ENCODE measurements at regions not wholly inside any gene's neighbourhood (a gene's known extent, or its start where the extent isn't known, plus 50 kb on each side); places are given as distances from the start of the nearest gene placed in this dataset.

DNA sequence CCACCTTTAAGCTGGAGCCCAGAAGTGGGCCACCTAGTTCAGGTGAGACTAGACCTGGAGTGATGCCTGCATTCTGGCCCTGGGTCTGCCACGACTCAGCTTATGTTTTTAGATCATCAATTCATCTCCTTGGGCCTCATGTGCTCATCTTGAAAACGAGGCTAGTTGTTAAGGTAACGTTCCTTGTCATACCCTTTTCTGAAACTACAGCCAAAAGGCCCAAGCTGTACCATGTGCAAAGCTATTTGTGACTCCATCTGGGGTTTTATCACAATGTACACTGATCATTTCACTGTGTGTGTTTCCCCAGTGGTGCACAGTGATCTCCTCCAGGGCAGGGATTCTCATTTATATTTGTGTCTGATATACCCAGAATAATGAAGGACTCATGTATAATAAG, 138.4 kb upstream of the COPS8 start:
- no peak for DNase-seq
- no peaks in the 10 kb centered on the region for H3K36me3 ChIP-seq
- peaks cover 6% of the 10 kb centered on the region for H3K4me1 ChIP-seq (ENCODE audit: insufficient read depth)
- intact Hi-C loops (cut with DNase I): no loop called here
- H3K4me3 ChIP-seq: no peak overlapping the region
- no peaks in the 10 kb centered on the region for H3K9me3 ChIP-seq
- H3K27me3 ChIP-seq: no peaks in the 10 kb centered on the region
- TF ChIP-seq EP300 (IDR thresholded peaks at IDR 0.05): no peak
- TF ChIP-seq, protein P1, sequence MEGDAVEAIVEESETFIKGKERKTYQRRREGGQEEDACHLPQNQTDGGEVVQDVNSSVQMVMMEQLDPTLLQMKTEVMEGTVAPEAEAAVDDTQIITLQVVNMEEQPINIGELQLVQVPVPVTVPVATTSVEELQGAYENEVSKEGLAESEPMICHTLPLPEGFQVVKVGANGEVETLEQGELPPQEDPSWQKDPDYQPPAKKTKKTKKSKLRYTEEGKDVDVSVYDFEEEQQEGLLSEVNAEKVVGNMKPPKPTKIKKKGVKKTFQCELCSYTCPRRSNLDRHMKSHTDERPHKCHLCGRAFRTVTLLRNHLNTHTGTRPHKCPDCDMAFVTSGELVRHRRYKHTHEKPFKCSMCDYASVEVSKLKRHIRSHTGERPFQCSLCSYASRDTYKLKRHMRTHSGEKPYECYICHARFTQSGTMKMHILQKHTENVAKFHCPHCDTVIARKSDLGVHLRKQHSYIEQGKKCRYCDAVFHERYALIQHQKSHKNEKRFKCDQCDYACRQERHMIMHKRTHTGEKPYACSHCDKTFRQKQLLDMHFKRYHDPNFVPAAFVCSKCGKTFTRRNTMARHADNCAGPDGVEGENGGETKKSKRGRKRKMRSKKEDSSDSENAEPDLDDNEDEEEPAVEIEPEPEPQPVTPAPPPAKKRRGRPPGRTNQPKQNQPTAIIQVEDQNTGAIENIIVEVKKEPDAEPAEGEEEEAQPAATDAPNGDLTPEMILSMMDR (IDR thresholded peaks at IDR 0.05): no peak
- TF ChIP-seq POLR2A (IDR thresholded peaks at IDR 0.05): no peak
- 70 to 90% (median 82%) methylated on average over 3 of the region's 3 CpGs for WGBS, 3 donors
- H3K27ac ChIP-seq: no peak overlapping the region

DNA sequence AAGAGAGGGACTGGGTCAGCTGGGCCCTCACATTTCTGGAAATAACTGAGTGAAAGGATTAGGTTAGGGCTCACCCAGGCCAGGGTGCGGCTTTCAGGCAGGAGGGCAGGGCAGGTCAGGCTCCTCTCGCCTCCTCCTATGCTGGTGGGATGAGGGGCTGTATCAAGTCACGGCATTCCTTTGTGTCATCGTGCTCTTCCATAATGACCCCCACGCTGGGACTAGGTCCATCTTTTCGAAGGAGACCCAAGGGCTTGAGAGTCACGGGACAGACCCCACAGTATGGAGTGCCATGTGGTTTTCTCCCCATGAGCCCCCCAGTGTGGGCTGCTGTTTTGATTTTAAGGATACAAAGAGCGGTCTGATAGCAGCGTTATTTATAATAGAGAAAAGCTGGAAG, 137.8 kb upstream of the COPS8 start:
- Histone ChIP-seq H3K36me3 (no peaks in the 10 kb centered on the region), H3K4me1 (ENCODE audit: insufficient read depth) (peaks cover 6% of the 10 kb centered on the region), H3K27me3 (no peaks in the 10 kb centered on the region), H3K27ac (no peak overlapping the region), H3K4me3 (no peak overlapping the region), H3K9me3 (no peaks in the 10 kb centered on the region)
- no peak for DNase-seq
- 94 to 97% (median 97%) methylated on average over 9 of the region's 9 CpGs for WGBS, 3 donors
- TF ChIP-seq, protein P1 (IDR thresholded peaks at IDR 0.05): no peak
- TF ChIP-seq POLR2A (IDR thresholded peaks at IDR 0.05) (no peak), EP300 (IDR thresholded peaks at IDR 0.05) (no peak)
- intact Hi-C loops (cut with DNase I): no loop called here

DNA sequence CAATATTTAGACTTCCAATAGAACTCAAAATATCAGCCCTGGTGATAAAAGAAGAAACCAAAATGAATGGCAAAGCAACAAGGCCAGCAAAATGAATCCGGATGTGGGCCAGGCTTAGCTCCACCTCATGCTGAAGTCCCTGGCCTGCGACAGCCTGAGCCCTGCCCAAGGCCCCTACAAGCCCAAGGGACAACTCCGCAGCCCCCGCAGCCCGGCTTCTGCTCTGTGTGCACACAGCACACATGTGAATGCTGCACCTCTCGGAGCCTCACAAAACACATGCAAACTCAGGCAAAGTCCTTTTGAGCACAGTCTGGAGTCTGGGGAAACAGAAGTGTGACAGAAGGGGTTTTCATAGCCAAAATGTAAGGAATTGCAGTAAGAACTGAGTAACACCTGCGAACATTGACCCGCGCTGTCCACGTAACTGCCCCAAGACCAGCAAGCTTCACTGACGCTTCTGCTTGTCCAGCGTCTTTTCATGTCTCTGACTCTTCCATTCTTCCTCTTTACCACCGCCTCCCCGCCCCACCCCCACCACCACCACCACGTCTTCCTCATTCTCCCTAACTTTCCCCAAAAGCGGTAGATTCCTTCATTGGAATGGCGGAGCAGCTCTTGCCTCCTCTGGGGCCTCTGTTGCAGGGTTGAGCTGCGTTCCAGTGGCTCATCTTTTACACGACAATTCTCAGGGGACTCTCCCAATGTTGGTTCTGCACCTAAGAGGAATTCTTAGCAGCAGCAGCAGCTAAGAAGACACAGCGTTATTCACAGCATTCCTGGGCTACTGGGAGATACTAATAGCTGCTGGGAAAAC, 136.4 kb upstream of the COPS8 start:
- no peak for DNase-seq
- no peak overlapping the region for H3K27ac ChIP-seq
- H3K4me1 ChIP-seq (ENCODE audit: insufficient read depth): peaks cover 6% of the 10 kb centered on the region
- H3K36me3 ChIP-seq: no peaks in the 10 kb centered on the region
- no peak overlapping the region for H3K4me3 ChIP-seq
- H3K27me3 ChIP-seq: no peaks in the 10 kb centered on the region
- 85 to 90% (median 87%) methylated on average over 20 of the region's 20 CpGs for WGBS, 3 donors
- H3K9me3 ChIP-seq: no peaks in the 10 kb centered on the region
- intact Hi-C loops (cut with DNase I): no loop called here
- TF ChIP-seq, protein P1 (IDR thresholded peaks at IDR 0.05): no peak
- TF ChIP-seq POLR2A (IDR thresholded peaks at IDR 0.05): no peak
- TF ChIP-seq EP300 (IDR thresholded peaks at IDR 0.05): no peak

DNA sequence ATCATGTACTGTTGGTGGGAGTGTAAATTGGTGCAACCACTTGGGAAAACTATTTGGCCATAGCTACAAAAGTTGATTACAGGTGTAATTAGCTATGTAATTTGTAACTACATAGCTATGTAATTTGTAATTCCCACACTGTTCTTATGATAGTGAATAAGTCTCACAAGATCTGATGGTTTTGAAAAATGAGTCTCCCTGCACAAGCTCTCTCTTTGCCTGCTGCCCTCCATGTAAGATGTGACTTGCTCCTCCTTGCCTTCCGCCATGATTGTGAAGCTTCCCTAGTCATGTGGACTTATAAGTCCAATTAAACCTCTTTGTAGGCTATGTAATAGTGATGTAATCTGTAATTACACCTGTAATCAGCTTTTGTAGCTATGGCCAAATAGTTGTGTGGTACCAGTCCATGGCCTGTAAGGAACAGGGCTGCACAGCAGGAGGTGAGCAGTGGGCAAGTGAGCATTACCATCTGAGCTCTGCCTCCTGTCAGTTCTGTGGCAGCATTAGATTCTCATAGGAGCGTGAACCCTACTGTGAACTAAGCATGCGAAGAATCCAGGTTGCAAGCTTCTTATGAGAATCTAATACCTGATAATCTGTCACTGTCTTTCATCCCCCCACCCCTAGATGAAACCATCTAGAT, 133.7 kb upstream of the COPS8 start:
- DNase-seq: no peak
- TF ChIP-seq, protein P1 (IDR thresholded peaks at IDR 0.05): no peak
- TF ChIP-seq POLR2A (IDR thresholded peaks at IDR 0.05) (no peak), EP300 (IDR thresholded peaks at IDR 0.05) (no peak)
- Histone ChIP-seq H3K4me1 (ENCODE audit: insufficient read depth) (peaks cover 3% of the 10 kb centered on the region), H3K27me3 (no peaks in the 10 kb centered on the region), H3K9me3 (no peaks in the 10 kb centered on the region), H3K27ac (no peak overlapping the region), H3K36me3 (no peaks in the 10 kb centered on the region), H3K4me3 (no peak overlapping the region)
- intact Hi-C loops (cut with DNase I): no loop called here
- 95 to 98% (median 96%) methylated on average over 3 of the region's 3 CpGs for WGBS, 3 donors

Data from ovary (tissue), 7 donors.